ENCODE measurements at regions not wholly inside any gene's neighbourhood (a gene's known extent, or its start where the extent isn't known, plus 50 kb on each side); places are given as distances from the start of the nearest gene placed in this dataset.

DNA sequence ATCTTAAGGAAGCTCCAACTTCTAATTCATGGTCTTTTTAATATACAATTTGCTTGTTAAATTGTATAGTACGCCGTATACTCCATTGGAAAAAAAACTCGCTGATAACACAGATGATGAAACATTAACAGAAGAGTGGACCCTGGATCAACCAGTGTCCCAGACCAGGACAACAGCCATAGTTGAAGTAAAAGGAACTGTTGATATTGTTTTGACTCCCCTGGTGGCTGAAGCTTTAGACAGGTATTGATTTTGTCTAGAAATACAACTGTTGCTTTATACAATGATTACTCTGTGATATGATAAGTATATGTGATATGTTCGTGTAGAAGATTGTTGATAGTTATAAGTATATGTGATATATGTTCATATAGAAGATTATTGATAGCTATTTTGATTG lies 91.7 kb downstream of the BLTP1 start:
- no peaks in the 10 kb centered on the region for H3K4me1 ChIP-seq (ENCODE audit: control insufficient read depth, insufficient read depth, low read length, unreplicated experiment)
- no peaks in the 10 kb centered on the region for H3K79me2 ChIP-seq (ENCODE audit: control insufficient read depth, insufficient read depth, low read length, unreplicated experiment)
- H3K4me3 ChIP-seq (ENCODE audit: low read depth, low read length): no peak overlapping the region
- no peaks in the 10 kb centered on the region for H3K27me3 ChIP-seq (ENCODE audit: insufficient read depth, low read length)
- peaks cover 20% of the 10 kb centered on the region for H3K36me3 ChIP-seq (ENCODE audit: insufficient read depth, low read length)
- no peak overlapping the region for H3K27ac ChIP-seq (ENCODE audit: low read depth, low read length)
- no peak overlapping the region for H2AFZ ChIP-seq (ENCODE audit: low read length, unreplicated experiment)

DNA sequence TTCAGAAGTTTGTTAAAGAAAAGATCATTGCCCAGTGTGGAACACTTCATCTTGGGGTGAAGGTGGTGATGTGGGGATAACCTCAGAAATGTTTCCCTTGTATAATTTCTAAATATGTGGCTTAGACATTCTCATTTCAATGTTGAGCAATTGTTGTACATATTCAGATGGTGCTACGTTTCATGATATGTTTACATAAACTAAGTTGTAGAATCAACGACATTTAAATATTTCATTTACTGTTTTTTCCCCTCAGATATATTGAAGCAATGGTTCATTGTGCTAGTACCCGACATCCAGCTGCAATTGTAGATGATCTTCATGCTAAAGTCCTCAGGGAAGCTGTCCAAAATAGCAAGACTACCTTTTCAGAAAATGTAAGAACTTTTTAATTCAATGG lies 92.6 kb downstream of the BLTP1 start:
- peaks cover 18% of the 10 kb centered on the region for H3K36me3 ChIP-seq (ENCODE audit: insufficient read depth, low read length)

DNA sequence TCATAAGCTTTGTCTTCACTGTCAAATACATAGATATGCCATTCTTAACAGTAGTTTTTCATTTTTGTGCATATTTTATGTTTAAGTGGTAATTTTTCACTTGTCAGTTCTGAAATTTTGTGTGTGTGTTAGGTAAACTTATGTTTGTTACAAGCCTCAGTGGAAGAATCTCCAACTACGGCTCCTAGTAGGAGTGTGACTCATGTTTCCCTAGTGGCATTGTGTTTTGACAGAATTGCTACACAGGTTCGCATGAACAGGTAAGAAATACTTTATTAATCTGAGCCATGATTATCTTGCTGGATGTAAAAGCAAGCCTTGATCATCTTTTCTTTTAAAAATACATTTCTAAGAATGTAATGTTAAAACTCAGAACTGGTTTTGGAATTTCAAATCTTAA lies 94.4 kb downstream of the BLTP1 start:
- Histone ChIP-seq H3K4me3 (ENCODE audit: low read depth, low read length) (no peak overlapping the region), H3K79me2 (ENCODE audit: control insufficient read depth, insufficient read depth, low read length, unreplicated experiment) (no peaks in the 10 kb centered on the region), H3K27me3 (ENCODE audit: insufficient read depth, low read length) (no peaks in the 10 kb centered on the region), H2AFZ (ENCODE audit: low read length, unreplicated experiment) (no peak overlapping the region), H3K4me1 (ENCODE audit: control insufficient read depth, insufficient read depth, low read length, unreplicated experiment) (no peaks in the 10 kb centered on the region), H3K27ac (ENCODE audit: low read depth, low read length) (no peak overlapping the region), H3K36me3 (ENCODE audit: insufficient read depth, low read length) (peaks cover 12% of the 10 kb centered on the region)

More for the DNA sequence above, 92.6 kb downstream of the BLTP1 start:
- H3K4me3 ChIP-seq (ENCODE audit: low read depth, low read length): no peak overlapping the region
- H3K27me3 ChIP-seq (ENCODE audit: insufficient read depth, low read length): no peaks in the 10 kb centered on the region
- no peaks in the 10 kb centered on the region for H3K79me2 ChIP-seq (ENCODE audit: control insufficient read depth, insufficient read depth, low read length, unreplicated experiment)
- no peak overlapping the region for H2AFZ ChIP-seq (ENCODE audit: low read length, unreplicated experiment)
- no peak overlapping the region for H3K27ac ChIP-seq (ENCODE audit: low read depth, low read length)
- no peaks in the 10 kb centered on the region for H3K4me1 ChIP-seq (ENCODE audit: control insufficient read depth, insufficient read depth, low read length, unreplicated experiment)

DNA sequence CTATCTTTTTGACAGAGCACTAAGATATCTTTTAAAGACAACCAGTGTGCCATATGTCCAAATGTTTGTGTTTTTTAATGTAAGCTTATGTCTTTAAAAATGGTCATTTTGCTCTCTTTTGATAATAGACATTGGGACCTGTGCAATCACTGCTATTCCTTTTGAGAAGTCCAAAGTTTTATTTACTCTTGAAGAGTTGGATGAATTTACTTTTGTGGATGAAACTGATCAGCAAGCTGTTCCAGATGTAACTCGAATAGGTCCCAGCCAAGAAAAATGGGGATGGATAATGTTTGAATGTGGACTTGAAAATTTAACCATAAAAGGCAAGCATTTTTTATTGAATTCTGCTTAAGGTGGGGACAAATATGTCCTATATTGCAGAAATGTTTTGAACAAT lies 97.2 kb downstream of the BLTP1 start:
- no peak overlapping the region for H3K27ac ChIP-seq (ENCODE audit: low read depth, low read length)
- H3K27me3 ChIP-seq (ENCODE audit: insufficient read depth, low read length): no peaks in the 10 kb centered on the region
- H3K36me3 ChIP-seq (ENCODE audit: insufficient read depth, low read length): peaks cover 12% of the 10 kb centered on the region
- H3K79me2 ChIP-seq (ENCODE audit: control insufficient read depth, insufficient read depth, low read length, unreplicated experiment): no peaks in the 10 kb centered on the region
- H2AFZ ChIP-seq (ENCODE audit: low read length, unreplicated experiment): no peak overlapping the region
- no peak overlapping the region for H3K4me3 ChIP-seq (ENCODE audit: low read depth, low read length)
- no peaks in the 10 kb centered on the region for H3K4me1 ChIP-seq (ENCODE audit: control insufficient read depth, insufficient read depth, low read length, unreplicated experiment)

DNA sequence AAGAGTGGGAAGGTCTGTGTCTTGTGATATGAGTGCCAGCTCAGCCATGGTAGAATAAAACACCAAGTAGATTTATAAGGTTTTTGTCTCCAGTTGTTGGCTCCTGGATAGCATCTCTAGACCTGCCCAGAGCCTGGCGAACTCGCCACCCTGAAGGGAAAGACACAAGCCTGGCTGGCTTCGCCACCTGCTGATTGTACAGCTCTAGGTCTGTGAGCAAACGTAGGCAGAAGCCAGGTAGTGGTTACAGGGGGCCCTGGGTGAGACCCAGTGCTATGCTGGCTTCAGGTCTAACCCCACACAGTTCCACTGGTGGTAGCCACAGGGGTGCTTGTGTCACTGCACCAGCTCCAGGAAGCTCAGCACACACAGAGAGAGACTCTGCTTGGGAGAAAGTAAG lies 100.5 kb downstream of the BLTP1 start:
- no peak overlapping the region for H2AFZ ChIP-seq (ENCODE audit: low read length, unreplicated experiment)
- H3K79me2 ChIP-seq (ENCODE audit: control insufficient read depth, insufficient read depth, low read length, unreplicated experiment): no peaks in the 10 kb centered on the region
- H3K4me3 ChIP-seq (ENCODE audit: low read depth, low read length): no peak overlapping the region
- H3K27me3 ChIP-seq (ENCODE audit: insufficient read depth, low read length): no peaks in the 10 kb centered on the region
- H3K36me3 ChIP-seq (ENCODE audit: insufficient read depth, low read length): peaks cover 12% of the 10 kb centered on the region
- H3K27ac ChIP-seq (ENCODE audit: low read depth, low read length): no peak overlapping the region
- H3K4me1 ChIP-seq (ENCODE audit: control insufficient read depth, insufficient read depth, low read length, unreplicated experiment): no peaks in the 10 kb centered on the region

DNA sequence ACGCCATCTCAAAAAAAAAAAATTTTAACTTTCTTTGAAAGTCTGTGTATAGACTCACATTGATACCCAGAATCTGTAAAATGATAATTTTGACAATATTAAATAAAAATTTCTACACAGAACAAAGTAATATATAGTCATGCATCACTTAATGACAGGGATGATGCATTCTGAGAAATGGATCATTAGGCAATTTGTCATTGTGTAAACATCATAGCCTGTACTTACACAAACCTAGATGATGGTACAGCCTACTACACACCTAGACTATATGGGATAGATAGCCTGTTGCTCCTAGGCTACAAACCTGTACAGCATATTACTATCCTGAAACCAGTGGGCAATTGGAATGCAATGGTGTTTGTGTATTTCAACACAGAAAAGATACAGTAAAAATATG lies 107.7 kb downstream of the BLTP1 start:
- Histone ChIP-seq H3K36me3 (ENCODE audit: insufficient read depth, low read length) (peaks cover 13% of the 10 kb centered on the region), H3K4me1 (ENCODE audit: control insufficient read depth, insufficient read depth, low read length, unreplicated experiment) (no peaks in the 10 kb centered on the region), H3K27ac (ENCODE audit: low read depth, low read length) (no peak overlapping the region), H3K4me3 (ENCODE audit: low read depth, low read length) (no peak overlapping the region), H3K79me2 (ENCODE audit: control insufficient read depth, insufficient read depth, low read length, unreplicated experiment) (no peaks in the 10 kb centered on the region), H2AFZ (ENCODE audit: low read length, unreplicated experiment) (no peak overlapping the region), H3K27me3 (ENCODE audit: insufficient read depth, low read length) (no peaks in the 10 kb centered on the region)

DNA sequence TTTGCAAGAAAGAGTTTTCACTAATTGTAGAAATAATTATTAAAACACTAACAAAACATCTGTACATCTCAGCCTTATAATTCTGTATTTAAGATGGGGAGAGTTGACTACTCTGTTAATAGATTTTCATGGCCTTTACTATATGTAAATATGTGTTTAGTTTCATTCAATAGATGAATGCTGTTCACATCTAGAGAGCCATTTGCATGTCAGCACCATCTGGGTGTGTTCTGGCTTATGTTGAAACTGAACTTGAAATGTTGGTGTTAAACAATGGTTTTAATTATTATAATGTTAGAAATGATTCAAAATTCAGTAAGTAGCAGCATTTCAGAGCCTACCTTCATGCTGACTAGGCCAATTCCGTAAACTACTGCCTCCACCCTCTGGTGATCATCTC lies 102.5 kb upstream of the ADAD1 start:
- no peaks in the 10 kb centered on the region for H3K79me2 ChIP-seq (ENCODE audit: control insufficient read depth, insufficient read depth, low read length, unreplicated experiment)
- H2AFZ ChIP-seq (ENCODE audit: low read length, unreplicated experiment): no peak overlapping the region
- no peaks in the 10 kb centered on the region for H3K4me1 ChIP-seq (ENCODE audit: control insufficient read depth, insufficient read depth, low read length, unreplicated experiment)
- no peaks in the 10 kb centered on the region for H3K27me3 ChIP-seq (ENCODE audit: insufficient read depth, low read length)
- peaks cover 19% of the 10 kb centered on the region for H3K36me3 ChIP-seq (ENCODE audit: insufficient read depth, low read length)
- no peak overlapping the region for H3K4me3 ChIP-seq (ENCODE audit: low read depth, low read length)
- H3K27ac ChIP-seq (ENCODE audit: low read depth, low read length): no peak overlapping the region

DNA sequence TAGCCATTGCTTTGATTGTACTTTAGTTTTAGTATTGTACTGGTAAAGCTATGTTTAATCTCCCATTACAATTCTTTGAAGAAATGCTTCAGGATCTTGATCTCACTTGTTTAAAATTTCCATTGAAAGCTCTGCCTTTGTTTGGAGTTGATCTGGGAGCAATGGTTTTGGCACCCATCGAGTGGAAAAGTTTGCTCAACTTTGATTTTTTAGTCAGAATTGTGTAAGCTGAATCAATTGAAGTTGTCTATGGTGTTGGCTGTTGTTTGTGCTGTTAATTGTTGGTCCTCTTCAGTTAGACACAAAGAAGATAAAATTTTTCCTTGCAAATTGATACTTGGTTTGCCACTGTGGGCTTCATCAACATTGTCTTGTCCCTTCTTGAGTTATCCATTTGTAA lies 99.8 kb upstream of the ADAD1 start:
- Histone ChIP-seq H3K4me3 (ENCODE audit: low read depth, low read length) (no peak overlapping the region), H3K36me3 (ENCODE audit: insufficient read depth, low read length) (peaks cover 8% of the 10 kb centered on the region), H3K79me2 (ENCODE audit: control insufficient read depth, insufficient read depth, low read length, unreplicated experiment) (no peaks in the 10 kb centered on the region), H2AFZ (ENCODE audit: low read length, unreplicated experiment) (no peak overlapping the region), H3K27ac (ENCODE audit: low read depth, low read length) (no peak overlapping the region), H3K27me3 (ENCODE audit: insufficient read depth, low read length) (no peaks in the 10 kb centered on the region), H3K4me1 (ENCODE audit: control insufficient read depth, insufficient read depth, low read length, unreplicated experiment) (no peaks in the 10 kb centered on the region)

DNA sequence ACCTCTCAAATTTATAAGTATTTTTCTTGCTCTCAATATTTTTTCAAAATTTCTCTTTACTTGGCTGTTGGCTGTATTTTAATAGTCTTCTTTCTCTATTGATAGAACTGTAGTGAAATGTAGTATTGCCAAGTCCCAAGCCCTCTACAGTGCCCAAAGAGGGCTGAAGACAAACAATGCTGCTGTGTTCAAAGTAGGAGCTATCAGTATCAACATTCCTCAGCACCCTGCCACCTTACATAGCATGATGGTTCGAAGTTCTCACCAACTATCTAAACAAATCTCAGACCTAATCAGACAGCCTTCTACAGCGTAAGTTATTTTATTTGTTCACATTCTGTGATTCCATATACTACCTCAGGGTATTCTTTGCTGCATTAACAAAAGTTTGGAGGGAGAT lies 99.1 kb upstream of the ADAD1 start:
- H3K27me3 ChIP-seq (ENCODE audit: insufficient read depth, low read length): no peaks in the 10 kb centered on the region
- no peak overlapping the region for H3K27ac ChIP-seq (ENCODE audit: low read depth, low read length)
- no peak overlapping the region for H3K4me3 ChIP-seq (ENCODE audit: low read depth, low read length)
- H3K4me1 ChIP-seq (ENCODE audit: control insufficient read depth, insufficient read depth, low read length, unreplicated experiment): no peaks in the 10 kb centered on the region
- no peaks in the 10 kb centered on the region for H3K79me2 ChIP-seq (ENCODE audit: control insufficient read depth, insufficient read depth, low read length, unreplicated experiment)
- no peak overlapping the region for H2AFZ ChIP-seq (ENCODE audit: low read length, unreplicated experiment)
- peaks cover 8% of the 10 kb centered on the region for H3K36me3 ChIP-seq (ENCODE audit: insufficient read depth, low read length)

DNA sequence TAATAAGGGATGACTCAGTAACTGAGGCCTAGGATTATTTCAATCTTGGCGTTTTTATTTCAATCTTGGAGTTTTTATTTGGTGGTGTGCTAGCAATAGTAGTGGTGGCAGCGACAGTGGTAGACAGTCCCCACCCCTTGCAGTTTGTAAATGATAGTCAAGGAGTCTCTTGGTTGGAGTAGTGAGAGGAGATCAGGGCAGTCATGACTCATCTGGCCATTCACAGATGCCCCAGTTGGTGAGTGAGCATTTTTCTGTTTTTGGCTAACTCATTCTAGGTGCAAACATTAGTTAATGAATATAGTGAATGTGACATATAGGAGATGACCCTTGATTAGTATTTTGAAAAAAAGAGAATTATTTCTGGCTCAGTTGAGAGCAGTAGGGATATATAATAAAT lies 93.5 kb upstream of the ADAD1 start:
- Histone ChIP-seq H3K4me3 (ENCODE audit: low read depth, low read length) (no peak overlapping the region), H3K27me3 (ENCODE audit: insufficient read depth, low read length) (no peaks in the 10 kb centered on the region), H3K27ac (ENCODE audit: low read depth, low read length) (no peak overlapping the region), H3K79me2 (ENCODE audit: control insufficient read depth, insufficient read depth, low read length, unreplicated experiment) (no peaks in the 10 kb centered on the region), H3K4me1 (ENCODE audit: control insufficient read depth, insufficient read depth, low read length, unreplicated experiment) (peaks cover 6% of the 10 kb centered on the region), H2AFZ (ENCODE audit: low read length, unreplicated experiment) (no peak overlapping the region), H3K36me3 (ENCODE audit: insufficient read depth, low read length) (peaks cover 14% of the 10 kb centered on the region; the same call in 1 of the 2 replicates)

DNA sequence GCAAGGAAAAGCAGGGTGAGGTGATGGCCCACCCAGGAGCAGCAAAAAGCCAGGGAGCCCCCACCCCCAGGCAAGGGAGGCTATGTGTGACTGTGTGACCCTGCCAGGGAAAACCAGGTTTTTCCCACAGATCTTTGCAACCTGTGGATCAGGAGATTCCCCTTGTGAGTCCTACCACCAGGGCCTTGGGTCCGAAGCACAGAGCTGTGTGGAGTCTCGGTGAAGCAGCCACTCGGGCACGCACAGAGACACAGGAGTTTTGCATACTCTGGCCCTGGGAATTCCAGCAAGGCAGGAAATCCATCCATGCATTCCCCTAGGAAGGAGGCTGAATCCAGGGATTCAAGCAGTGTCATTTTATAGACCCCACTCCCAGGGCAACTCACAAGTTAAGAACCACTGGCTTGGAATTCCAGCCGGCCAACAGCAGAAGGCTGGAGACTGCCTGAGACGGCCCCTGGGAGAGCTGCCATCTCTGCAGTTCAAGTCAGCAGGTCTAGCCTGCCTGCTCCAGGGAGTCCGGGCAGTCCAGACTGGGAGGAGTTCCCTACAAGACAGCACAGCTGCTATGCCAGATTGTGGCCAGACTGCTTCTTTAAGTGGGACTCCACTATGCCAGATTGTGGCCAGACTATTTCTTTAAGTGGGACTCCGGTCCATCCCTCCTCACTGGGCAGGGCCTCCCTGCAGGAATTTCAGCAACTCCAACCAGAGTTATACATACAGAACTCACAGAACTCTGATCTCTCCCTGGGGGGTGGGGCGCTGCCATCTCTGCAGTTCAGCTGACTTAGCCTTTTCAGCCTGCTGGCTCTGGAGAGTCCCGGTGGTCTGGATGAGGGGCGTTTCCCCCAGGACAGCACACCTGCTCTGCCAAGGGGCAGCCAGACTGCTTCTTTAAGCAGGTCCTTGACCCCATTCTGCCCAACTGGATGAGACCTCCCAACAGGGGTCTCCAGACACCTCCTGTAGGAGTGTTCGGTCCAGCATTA lies 85.1 kb upstream of the ADAD1 start:
- Histone ChIP-seq H3K79me2 (ENCODE audit: control insufficient read depth, insufficient read depth, low read length, unreplicated experiment) (no peaks in the 10 kb centered on the region), H3K4me1 (ENCODE audit: control insufficient read depth, insufficient read depth, low read length, unreplicated experiment) (no peaks in the 10 kb centered on the region), H3K4me3 (ENCODE audit: low read depth, low read length) (no peak overlapping the region), H3K36me3 (ENCODE audit: insufficient read depth, low read length) (peaks cover 18% of the 10 kb centered on the region; the same call in 1 of the 2 replicates), H2AFZ (ENCODE audit: low read length, unreplicated experiment) (no peak overlapping the region), H3K27me3 (ENCODE audit: insufficient read depth, low read length) (no peaks in the 10 kb centered on the region), H3K27ac (ENCODE audit: low read depth, low read length) (no peak overlapping the region)

All from ACC112 (cell line).